HG02840 (cell line): ENCODE measurements at regions not wholly inside any gene's neighbourhood (a gene's known extent, or its start where the extent isn't known, plus 50 kb on each side); places are given as distances from the start of the nearest gene placed in this dataset.
"Not testable (repeated sequence)": the region's sequence is repeated elsewhere in the genome, so short reads cannot be mapped to it uniquely, and the experiment has no call there.

Source experiments
- ATAC-seq: cut with Tn5 transposase; IDR thresholded peaks from one replicate; pipeline ENCODE4 v1.9.1; 2021; ENCODE audit warnings: mild to moderate bottlenecking, moderate library complexity, moderate number of reproducible peaks; ENCODE audit not compliant: unreplicated experiment, low FRiP score

DNA sequence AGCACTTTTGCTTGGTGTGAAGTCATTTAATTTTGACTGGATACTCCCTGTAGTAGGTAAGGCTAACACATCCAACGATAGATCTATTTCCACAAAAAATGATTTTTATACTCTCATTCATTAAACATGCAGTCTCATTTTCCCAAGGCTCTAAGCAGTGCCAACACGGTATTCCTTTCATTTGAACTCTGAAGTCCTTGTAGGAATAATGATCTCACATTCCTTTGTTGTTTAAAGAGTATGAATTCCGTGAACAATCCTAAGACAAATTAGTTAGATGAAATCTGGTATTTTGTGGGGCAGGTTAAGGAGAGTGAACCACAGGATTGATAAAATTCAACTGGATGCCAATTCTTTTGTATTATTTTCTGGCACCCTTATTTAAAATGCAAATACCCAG, 66.6 kb downstream of the LACC1 start:
- no peak for ATAC-seq

DNA sequence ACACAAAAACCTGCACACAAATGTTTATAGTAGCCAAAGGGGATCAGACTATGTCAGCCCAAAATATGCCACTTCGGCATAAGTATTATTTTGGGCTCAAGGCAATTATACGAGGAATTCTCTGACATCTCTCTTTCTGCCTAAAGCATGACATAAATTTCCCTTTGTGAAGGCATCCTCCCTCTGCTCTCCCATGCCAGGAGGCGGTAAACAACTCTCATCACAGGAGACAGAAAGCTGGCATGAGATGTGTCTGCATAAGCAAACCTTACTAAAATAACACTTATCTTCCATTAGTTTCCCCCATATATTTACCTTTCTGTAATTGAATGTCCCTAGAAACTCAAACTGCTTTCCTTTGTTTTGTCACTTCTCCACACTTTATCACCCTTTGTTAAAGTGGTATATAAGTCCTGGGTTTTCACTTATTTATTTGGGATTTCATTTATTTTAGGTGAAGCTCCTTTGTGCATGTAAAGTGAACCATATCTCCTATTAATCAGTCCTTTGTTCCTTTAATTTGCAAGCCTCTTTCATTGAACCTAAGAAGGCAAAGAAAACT, 68.3 kb downstream of the LACC1 start:
- ATAC-seq, result no peak

DNA sequence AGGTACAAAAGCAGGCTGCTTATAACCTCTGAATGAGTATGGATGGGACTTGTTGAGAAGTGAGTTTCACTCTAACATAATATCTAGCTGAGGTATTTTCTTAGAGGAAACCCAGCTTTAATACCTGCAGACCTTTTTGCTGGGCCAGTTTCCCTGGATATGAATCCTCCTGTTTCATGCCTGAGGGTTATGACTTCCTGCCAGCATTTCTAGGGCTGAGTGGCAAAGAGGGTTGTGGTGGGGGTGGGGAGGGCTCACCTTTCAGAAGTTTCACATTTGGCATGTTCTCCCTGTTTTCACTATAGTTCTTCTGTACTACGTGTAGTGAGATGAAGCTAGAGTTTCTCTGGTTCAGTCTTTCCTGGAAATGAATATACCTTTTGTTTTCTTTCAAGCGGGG, 73.7 kb downstream of the LACC1 start:
- ATAC-seq, result no peak

DNA sequence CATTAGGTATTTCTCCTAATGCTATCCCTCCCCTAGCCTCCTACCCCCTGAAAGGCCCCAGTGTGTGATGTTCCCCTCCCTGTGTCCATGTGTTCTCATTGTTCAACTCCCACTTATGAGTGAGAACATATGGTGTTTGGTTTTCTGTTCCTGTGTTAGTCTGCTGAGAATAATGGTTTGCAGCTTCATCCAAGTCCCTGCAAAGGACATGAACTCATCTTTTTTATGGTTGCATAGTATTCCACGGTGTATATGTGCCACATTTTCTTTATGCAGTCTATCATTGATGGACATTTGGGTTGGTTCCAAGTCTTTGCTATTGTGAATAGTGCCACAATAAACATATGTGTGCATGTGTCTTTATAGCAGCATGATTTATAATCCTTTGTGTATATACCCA, 77.3 kb downstream of the LACC1 start:
- ATAC-seq, result not testable (repeated sequence)

DNA sequence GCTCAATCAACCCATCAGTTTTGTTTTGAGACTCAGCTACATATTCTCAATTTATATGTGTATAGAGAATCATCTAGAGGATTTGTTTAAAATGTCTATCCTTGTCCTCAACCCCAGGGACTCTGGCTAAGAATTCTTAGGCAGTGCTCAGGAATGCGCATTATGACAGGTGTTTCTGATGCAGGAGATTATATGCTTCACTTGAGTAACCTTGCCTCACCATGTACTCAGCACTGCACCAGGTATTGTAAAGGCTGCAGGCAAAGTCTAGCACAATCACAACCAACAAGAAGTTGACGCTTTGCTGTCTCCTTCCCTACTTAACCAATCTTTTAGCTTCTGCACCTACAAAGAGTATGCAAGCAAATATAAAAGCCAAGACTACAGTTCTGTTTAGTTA, 79.6 kb downstream of the LACC1 start:
- no peak for ATAC-seq

DNA sequence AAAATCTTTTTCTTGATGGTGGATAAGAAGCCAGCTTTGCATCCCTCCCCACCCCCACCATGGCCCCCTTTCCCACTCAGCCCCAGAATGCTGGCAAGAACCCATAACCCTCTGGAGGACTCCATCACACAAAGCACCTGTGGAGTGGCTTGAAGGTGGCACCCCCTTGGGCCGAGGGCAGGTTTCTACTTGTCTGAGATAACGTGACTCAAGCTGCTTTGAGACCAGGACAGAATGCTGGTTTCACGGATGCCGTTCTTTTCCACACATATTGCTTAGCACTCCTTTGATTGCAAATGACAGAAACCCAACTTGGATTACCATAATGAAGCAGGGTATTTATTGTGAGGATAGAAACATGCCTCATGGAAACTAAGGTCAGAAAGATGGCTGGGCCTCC, 82.2 kb downstream of the LACC1 start:
- no peak for ATAC-seq

DNA sequence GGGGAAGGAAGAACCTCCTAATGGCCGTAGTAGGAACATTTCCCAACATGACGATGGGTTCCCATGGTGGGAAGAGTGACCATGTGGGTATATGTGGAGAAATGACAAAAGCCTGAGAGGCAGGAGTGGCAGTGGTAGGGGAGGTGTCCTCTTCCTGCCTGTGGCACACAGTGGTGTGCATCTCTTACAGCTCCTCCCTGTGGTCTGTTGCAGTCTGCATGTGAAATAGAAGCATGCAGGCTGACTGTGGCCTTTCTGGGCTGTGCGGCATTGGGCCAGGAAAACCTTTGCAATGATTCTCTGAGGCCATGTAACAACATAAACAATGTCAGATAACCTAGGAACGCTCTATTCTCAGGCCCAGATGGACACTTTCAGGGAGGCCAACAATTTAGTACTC, 84.0 kb downstream of the LACC1 start:
- no peak for ATAC-seq

DNA sequence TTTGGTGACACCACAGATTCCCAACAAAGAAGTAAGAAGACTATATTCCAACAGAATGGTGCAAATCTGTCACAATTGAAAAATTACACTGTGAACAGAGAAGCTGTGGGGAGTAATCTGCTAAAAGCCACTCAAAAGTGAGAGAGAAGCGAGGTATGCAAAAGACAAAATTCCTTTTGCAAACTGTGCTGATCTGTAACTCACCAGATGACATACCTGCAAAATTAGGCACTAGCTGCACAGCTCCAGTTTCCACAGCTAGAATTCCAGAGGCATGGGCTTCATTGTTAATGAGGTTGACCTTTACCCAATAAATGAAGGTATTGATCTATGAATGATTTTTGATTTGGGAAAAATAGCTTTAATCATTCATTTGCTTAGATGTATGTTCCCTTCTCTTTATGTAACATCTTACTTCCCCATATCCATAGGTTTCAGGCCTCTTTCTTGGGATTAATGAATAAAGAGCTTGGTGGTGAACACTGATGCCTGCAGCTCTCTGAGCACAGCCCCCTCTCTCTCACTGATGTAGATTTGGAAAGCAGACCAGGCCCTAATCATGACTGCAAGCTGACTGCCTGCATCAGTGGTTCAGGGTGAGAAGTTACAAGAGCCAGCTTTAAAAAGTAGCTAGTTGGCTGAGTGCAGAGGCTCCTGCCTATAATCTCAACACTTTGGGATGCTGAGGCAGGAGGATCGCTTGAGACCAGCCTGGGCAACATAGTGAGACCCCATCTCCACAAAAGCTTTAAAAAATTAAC, 85.2 kb downstream of the LACC1 start:
- ATAC-seq, result no peak

DNA sequence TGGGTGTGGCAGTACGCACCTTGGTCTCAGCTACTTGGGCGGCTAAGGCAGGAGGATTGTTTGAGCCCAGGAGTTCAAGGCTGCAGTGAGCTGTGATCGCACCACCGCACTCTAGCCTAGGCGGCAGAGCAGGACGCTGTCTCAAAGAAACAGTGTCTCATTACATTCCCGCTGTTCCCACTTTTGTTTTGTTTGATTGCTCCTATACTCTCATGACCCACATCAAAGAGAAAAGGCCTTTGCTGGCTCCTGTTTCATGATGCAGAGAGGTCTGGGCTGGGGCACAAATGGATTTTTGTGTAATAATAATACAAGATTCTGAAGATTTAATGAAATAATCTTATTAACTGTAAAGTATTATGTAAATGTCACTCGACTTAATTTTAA, 85.7 kb downstream of the LACC1 start:
- no peak for ATAC-seq

DNA sequence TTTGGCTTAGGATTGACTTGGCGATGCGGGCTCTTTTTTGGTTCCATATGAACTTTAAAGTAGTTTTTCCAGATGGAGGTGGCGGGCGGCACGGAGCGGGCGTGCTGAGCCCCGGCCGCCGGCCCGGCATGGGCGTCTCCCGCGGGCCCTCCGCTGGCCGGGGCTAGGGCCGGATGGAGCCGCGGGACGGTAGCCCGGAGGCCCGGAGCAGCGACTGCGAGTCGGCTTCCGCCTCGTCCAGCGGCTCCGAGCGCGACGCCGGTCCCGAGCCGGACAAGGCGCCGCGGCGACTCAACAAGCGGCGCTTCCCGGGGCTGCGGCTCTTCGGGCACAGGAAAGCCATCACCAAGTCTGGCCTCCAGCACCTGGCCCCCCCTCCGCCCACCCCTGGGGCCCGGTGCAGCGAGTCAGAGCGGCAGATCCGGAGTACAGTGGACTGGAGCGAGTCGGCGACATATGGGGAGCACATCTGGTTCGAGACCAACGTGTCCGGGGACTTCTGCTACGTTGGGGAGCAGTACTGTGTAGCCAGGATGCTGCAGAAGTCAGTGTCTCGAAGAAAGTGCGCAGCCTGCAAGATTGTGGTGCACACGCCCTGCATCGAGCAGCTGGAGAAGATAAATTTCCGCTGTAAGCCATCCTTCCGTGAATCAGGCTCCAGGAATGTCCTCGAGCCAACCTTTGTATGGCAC, 88.7 kb downstream of the LACC1 start:
- ATAC-seq, result not testable (repeated sequence)

DNA sequence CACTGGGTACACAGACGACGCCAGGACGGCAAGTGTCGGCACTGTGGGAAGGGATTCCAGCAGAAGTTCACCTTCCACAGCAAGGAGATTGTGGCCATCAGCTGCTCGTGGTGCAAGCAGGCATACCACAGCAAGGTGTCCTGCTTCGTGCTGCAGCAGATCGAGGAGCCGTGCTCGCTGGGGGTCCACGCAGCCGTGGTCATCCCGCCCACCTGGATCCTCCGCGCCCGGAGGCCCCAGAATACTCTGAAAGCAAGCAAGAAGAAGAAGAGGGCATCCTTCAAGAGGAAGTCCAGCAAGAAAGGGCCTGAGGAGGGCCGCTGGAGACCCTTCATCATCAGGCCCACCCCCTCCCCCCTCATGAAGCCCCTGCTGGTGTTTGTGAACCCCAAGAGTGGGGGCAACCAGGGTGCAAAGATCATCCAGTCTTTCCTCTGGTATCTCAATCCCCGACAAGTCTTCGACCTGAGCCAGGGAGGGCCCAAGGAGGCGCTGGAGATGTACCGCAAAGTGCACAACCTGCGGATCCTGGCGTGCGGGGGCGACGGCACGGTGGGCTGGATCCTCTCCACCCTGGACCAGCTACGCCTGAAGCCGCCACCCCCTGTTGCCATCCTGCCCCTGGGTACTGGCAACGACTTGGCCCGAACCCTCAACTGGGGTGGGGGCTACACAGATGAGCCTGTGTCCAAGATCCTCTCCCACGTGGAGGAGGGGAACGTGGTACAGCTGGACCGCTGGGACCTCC, 89.4 kb downstream of the LACC1 start:
- not testable (repeated sequence) for ATAC-seq

DNA sequence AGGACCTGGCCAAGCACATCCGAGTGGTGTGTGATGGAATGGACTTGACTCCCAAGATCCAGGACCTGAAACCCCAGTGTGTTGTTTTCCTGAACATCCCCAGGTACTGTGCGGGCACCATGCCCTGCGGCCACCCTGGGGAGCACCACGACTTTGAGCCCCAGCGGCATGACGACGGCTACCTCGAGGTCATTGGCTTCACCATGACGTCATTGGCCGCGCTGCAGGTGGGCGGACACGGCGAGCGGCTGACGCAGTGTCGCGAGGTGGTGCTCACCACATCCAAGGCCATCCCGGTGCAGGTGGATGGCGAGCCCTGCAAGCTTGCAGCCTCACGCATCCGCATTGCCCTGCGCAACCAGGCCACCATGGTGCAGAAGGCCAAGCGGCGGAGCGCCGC, 90.2 kb downstream of the LACC1 start:
- ATAC-seq, result not testable (repeated sequence)

DNA sequence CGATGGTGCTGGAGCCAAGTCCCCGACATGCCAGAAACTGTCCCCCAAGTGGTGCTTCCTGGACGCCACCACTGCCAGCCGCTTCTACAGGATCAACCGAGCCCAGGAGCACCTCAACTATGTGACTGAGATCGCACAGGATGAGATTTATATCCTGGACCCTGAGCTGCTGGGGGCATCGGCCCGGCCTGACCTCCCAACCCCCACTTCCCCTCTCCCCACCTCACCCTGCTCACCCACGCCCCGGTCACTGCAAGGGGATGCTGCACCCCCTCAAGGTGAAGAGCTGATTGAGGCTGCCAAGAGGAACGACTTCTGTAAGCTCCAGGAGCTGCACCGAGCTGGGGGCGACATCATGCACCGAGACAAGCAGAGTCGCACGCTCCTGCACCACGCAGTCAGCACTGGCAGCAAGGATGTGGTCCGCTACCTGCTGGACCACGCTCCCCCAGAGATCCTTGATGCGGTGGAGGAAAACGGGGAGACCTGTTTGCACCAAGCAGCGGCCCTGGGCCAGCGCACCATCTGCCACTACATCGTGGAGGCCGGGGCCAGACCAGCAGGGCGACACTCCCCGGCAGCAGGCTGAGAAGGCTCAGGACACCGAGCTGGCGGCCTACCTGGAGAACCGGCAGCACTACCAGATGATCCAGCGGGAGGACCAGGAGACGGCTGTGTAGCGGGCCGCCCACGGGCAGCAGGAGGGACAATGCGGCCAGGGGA, 91.0 kb downstream of the LACC1 start:
- not testable (repeated sequence) for ATAC-seq

DNA sequence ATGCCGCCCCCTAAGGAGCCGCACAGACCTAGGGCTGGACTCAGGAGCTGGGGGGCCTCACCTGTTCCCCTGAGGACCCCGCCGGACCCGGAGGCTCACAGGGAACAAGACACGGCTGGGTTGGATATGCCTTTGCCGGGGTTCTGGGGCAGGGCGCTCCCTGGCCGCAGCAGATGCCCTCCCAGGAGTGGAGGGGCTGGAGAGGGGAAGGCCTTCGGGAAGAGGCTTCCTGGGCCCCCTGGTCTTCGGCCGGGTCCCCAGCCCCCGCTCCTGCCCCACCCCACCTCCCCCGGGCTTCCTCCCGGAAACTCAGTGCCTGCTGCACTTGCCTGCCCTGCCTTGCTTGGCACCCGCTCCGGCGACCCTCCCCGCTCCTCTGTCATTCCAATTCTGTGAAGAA, 91.6 kb downstream of the LACC1 start:
- not testable (repeated sequence) for ATAC-seq

DNA sequence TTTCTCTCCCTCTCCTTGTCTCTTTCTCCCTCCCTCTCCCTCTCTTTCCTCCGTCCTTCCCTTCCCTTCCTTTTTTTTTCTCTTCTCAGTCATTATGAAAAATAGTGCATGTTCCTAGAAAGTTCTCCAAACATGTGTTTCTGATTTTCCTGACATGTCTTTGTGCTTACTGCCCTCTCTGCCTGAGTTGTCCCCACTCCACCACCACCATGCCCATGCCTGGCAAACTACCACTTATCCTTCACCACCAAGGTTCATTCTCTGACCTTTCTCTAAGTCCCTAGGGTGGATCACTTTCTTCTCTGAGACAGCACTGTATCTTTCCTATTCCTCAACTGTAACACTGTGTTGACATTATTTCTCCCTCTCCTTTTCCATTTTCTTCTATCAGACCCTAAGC, 98.2 kb downstream of the LACC1 start:
- ATAC-seq, result no peak

DNA sequence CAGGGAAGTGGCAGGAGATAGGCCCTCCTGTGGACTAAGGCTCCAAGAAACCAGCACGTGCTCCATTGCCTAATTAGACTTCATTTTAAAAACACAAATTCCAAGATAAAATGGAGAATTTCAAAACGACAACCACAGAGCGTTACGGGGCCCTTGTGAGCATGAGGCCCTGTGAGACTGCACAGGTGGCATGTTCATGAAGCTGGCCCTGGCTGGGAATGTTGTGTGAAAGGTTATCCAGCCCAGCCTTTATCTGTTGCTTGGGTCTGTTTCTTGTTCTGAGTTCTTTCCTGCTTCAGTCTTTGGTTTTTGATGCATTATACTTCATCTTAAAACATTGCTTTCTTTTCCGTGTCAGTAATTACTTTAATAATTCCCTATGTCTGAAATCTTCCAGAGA, 99.0 kb downstream of the LACC1 start:
- ATAC-seq, result no peak

DNA sequence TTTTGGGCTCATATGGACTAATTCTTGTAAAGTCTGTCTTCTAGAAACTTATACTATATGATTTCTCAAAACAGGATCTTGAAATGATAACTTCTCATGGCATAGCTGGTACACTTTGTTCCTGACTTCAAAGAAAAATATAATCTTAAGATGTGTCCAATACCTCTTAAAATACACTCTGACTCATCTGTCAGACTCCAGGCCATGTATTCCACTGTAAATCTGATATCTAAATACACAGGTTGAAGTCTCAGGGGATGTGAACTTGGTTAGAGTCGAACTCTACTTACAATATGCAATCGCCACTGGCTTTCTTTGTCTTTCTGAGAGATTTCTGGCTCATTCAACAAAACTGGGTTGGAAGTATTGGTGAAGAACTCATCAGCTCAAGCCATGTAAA, 99.8 kb downstream of the LACC1 start:
- no peak for ATAC-seq

DNA sequence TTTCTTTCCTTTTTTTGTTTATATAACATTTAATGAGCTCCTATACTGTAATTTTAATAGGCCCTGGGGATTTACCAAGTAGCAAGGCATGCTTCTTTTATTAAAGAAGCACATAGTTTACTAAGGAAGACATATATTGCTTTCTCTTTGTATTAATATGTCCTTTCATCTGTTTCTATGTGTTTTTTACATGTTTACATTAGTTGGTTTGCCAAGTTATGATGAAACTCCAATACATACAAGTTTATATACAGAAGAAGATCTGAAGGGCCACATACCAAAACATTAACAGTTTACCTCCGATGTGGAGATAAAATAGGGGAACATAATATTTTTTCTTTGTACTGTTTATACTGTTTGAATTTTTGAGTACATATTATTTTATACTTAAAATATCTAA, 100.9 kb downstream of the LACC1 start:
- no peak for ATAC-seq

DNA sequence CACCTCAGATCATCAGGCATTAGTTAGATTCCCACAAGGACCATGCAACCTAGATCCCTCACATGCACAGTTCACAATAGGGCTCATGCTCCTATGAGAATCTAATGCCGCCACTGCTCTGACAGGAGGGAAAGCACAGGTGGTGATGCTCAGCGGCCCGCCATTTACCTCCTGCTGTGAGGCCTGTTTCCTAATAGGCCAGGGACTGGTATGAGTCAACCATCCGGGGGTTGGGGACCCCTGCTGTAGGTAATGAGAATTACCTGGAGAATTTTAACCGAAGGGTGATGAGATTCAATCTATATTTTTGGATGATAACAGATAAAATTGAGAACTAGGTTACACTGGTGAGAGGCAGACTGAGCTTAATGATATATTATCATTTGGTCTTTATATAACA, 101.4 kb downstream of the LACC1 start:
- ATAC-seq, result no peak

DNA sequence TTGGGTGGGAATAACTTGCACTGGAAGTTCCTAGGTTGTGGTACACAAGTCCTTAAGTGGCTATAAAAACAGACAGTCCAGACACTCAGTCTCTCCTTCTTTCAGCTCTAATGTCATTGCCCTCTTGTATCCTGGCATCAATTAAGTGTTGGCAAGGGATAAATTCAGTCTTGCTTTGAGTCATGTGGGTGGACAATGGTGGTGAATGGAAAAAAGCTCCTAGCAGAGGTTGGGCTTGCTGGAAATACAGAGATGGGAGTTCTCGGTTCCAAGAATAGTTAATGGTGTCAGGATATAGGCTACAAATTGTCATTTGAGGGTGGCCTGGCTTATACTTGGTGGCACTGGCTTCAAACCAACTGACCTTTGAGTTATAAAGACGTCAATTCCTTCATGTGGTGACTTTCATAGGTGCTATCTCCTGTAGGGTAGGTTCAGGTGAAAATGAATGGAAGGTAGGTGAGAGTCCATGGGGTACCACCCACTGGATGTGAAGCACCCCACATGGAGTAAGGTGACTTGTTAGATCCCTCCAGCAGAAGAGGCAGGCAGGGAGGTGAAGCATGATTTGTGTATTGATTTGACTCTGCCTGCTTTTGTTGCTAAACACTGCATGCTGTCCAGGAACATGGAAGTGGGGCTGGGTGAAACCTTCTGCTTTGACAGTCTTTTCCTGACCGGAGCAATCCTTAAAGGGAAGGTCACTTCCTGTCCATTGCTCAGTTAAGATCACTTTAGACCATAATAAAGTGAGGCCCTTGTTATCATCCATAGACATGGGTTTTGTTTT, 102.0 kb downstream of the LACC1 start:
- ATAC-seq, result no peak
